ENCODE measurements at regions not wholly inside any gene's neighbourhood (a gene's known extent, or its start where the extent isn't known, plus 50 kb on each side); places are given as distances from the start of the nearest gene placed in this dataset.

GRCh38 chr2:40646642-40647041 lies 194.8 kb upstream of the SLC8A1 start:
- Histone ChIP-seq H3K9me3 (ENCODE audit: insufficient read depth, low read length) (no peaks in the 10 kb centered on the region), H3K36me3 (ENCODE audit: insufficient read depth, insufficient read length, low read length) (no peaks in the 10 kb centered on the region), H3K4me3 (ENCODE audit: insufficient read length, low read depth) (no peak overlapping the region), H3K27me3 (ENCODE audit: insufficient read depth, insufficient read length) (no peaks in the 10 kb centered on the region), H3K9ac (ENCODE audit: insufficient read length, low read depth) (no peak overlapping the region), H3K4me1 (ENCODE audit: insufficient read depth, insufficient read length) (no peaks in the 10 kb centered on the region)
- DNase-seq (ENCODE audit: low read depth, low spot score) = no peak
- TF ChIP-seq YY1 (IDR thresholded peaks at IDR 0.05; ENCODE audit: insufficient read depth, insufficient read length) (no peak), SUZ12 (IDR thresholded peaks at IDR 0.05; ENCODE audit: extremely low read depth, insufficient read depth, insufficient read length) (no peak), ZNF274 (IDR thresholded peaks at IDR 0.05; ENCODE audit: low read depth, low read length) (no peak)

- Histone ChIP-seq H3K9me3 (ENCODE audit: insufficient read depth, low read length) (no peaks in the 10 kb centered on the region), H3K4me3 (ENCODE audit: insufficient read length, low read depth) (no peak overlapping the region), H3K27me3 (ENCODE audit: insufficient read depth, insufficient read length) (no peaks in the 10 kb centered on the region), H3K9ac (ENCODE audit: insufficient read length, low read depth) (no peak overlapping the region), H3K36me3 (ENCODE audit: insufficient read depth, insufficient read length, low read length) (no peaks in the 10 kb centered on the region), H3K4me1 (ENCODE audit: insufficient read depth, insufficient read length) (no peaks in the 10 kb centered on the region)
- no peak for DNase-seq (ENCODE audit: low read depth, low spot score)
- no peak for TF ChIP-seq SUZ12 (IDR thresholded peaks at IDR 0.05; ENCODE audit: extremely low read depth, insufficient read depth, insufficient read length)
These were observed 200.3 kb upstream of the SLC8A1 start for GRCh38 chr2:40652155-40652554.

GRCh38 chr2:40653829-40654228 lies 201.9 kb upstream of the SLC8A1 start:
- Histone ChIP-seq H3K9ac (ENCODE audit: insufficient read length, low read depth) (no peak overlapping the region), H3K9me3 (ENCODE audit: insufficient read depth, low read length) (no peaks in the 10 kb centered on the region), H3K36me3 (ENCODE audit: insufficient read depth, insufficient read length, low read length) (no peaks in the 10 kb centered on the region), H3K27me3 (ENCODE audit: insufficient read depth, insufficient read length) (no peaks in the 10 kb centered on the region), H3K4me3 (ENCODE audit: insufficient read length, low read depth) (no peak overlapping the region), H3K4me1 (ENCODE audit: insufficient read depth, insufficient read length) (no peaks in the 10 kb centered on the region)
- DNase-seq (ENCODE audit: low read depth, low spot score) = no peak
- TF ChIP-seq ZNF274 (IDR thresholded peaks at IDR 0.05; ENCODE audit: low read depth, low read length) = no peak

- no peaks in the 10 kb centered on the region for H3K9me3 ChIP-seq (ENCODE audit: insufficient read depth, low read length)
- H3K36me3 ChIP-seq (ENCODE audit: insufficient read depth, insufficient read length, low read length) = no peaks in the 10 kb centered on the region
- no peaks in the 10 kb centered on the region for H3K4me1 ChIP-seq (ENCODE audit: insufficient read depth, insufficient read length)
- no peak for TF ChIP-seq ZNF274 (IDR thresholded peaks at IDR 0.05; ENCODE audit: low read depth, low read length)
- TF ChIP-seq SUZ12 (IDR thresholded peaks at IDR 0.05; ENCODE audit: extremely low read depth, insufficient read depth, insufficient read length) = no peak
- no peak for TF ChIP-seq YY1 (IDR thresholded peaks at IDR 0.05; ENCODE audit: insufficient read depth, insufficient read length)
- no peak for DNase-seq (ENCODE audit: low read depth, low spot score)
- no peak overlapping the region for H3K4me3 ChIP-seq (ENCODE audit: insufficient read length, low read depth)
- H3K9ac ChIP-seq (ENCODE audit: insufficient read length, low read depth) = no peak overlapping the region
- no peaks in the 10 kb centered on the region for H3K27me3 ChIP-seq (ENCODE audit: insufficient read depth, insufficient read length)
These were observed 202.5 kb upstream of the SLC8A1 start for GRCh38 chr2:40654346-40654745.

GRCh38 chr2:40658941-40659340 lies 207.1 kb upstream of the SLC8A1 start:
- no peak overlapping the region for H3K9ac ChIP-seq (ENCODE audit: insufficient read length, low read depth)
- no peak overlapping the region for H3K4me3 ChIP-seq (ENCODE audit: insufficient read length, low read depth)
- H3K36me3 ChIP-seq (ENCODE audit: insufficient read depth, insufficient read length, low read length) = no peaks in the 10 kb centered on the region
- TF ChIP-seq ZNF274 (IDR thresholded peaks at IDR 0.05; ENCODE audit: low read depth, low read length) (no peak), YY1 (IDR thresholded peaks at IDR 0.05; ENCODE audit: insufficient read depth, insufficient read length) (no peak), SUZ12 (IDR thresholded peaks at IDR 0.05; ENCODE audit: extremely low read depth, insufficient read depth, insufficient read length) (no peak)
- H3K4me1 ChIP-seq (ENCODE audit: insufficient read depth, insufficient read length) = no peaks in the 10 kb centered on the region
- H3K9me3 ChIP-seq (ENCODE audit: insufficient read depth, low read length) = no peaks in the 10 kb centered on the region
- DNase-seq (ENCODE audit: low read depth, low spot score) = peak; percentile 3
- no peaks in the 10 kb centered on the region for H3K27me3 ChIP-seq (ENCODE audit: insufficient read depth, insufficient read length)

GRCh38 chr2:40665493-40666232 lies 213.8 kb upstream of the SLC8A1 start:
- no peak overlapping the region for H3K9ac ChIP-seq (ENCODE audit: insufficient read length, low read depth)
- no peak for DNase-seq (ENCODE audit: low read depth, low spot score)
- TF ChIP-seq YY1 (IDR thresholded peaks at IDR 0.05; ENCODE audit: insufficient read depth, insufficient read length) (no peak), ZNF274 (IDR thresholded peaks at IDR 0.05; ENCODE audit: low read depth, low read length) (no peak), SUZ12 (IDR thresholded peaks at IDR 0.05; ENCODE audit: extremely low read depth, insufficient read depth, insufficient read length) (no peak)
- no peaks in the 10 kb centered on the region for H3K4me1 ChIP-seq (ENCODE audit: insufficient read depth, insufficient read length)
- no peaks in the 10 kb centered on the region for H3K36me3 ChIP-seq (ENCODE audit: insufficient read depth, insufficient read length, low read length)
- no peaks in the 10 kb centered on the region for H3K27me3 ChIP-seq (ENCODE audit: insufficient read depth, insufficient read length)
- no peak overlapping the region for H3K4me3 ChIP-seq (ENCODE audit: insufficient read length, low read depth)
- H3K9me3 ChIP-seq (ENCODE audit: insufficient read depth, low read length) = no peaks in the 10 kb centered on the region

- DNase-seq (ENCODE audit: low read depth, low spot score) = no peak
- no peaks in the 10 kb centered on the region for H3K9me3 ChIP-seq (ENCODE audit: insufficient read depth, low read length)
- H3K36me3 ChIP-seq (ENCODE audit: insufficient read depth, insufficient read length, low read length) = no peaks in the 10 kb centered on the region
- H3K4me3 ChIP-seq (ENCODE audit: insufficient read length, low read depth) = no peak overlapping the region
- no peak for TF ChIP-seq ZNF274 (IDR thresholded peaks at IDR 0.05; ENCODE audit: low read depth, low read length)
- TF ChIP-seq SUZ12 (IDR thresholded peaks at IDR 0.05; ENCODE audit: extremely low read depth, insufficient read depth, insufficient read length) = no peak
- no peak for TF ChIP-seq YY1 (IDR thresholded peaks at IDR 0.05; ENCODE audit: insufficient read depth, insufficient read length)
- H3K4me1 ChIP-seq (ENCODE audit: insufficient read depth, insufficient read length) = no peaks in the 10 kb centered on the region
- H3K9ac ChIP-seq (ENCODE audit: insufficient read length, low read depth) = no peak overlapping the region
- no peaks in the 10 kb centered on the region for H3K27me3 ChIP-seq (ENCODE audit: insufficient read depth, insufficient read length)
These were observed 214.5 kb upstream of the SLC8A1 start for GRCh38 chr2:40666398-40666797.

Measured in NT2/D1 (cell line).